ENCODE measurements at regions not wholly inside any gene's neighbourhood (a gene's known extent, or its start where the extent isn't known, plus 50 kb on each side); places are given as distances from the start of the nearest gene placed in this dataset.

GRCh38 chr16:5422047-5422446, 324.5 kb upstream of the EEF2KMT start:
- TF ChIP-seq POLR2A (IDR thresholded peaks at IDR 0.05) (no peak), CTCF (IDR thresholded peaks at IDR 0.05) (no peak), POLR2AphosphoS5 (IDR thresholded peaks at IDR 0.05) (no peak)

Data from breast epithelium (tissue), 3 donors.